Endothelial cell (in vitro differentiated cells): ENCODE measurements at regions not wholly inside any gene's neighbourhood (a gene's known extent, or its start where the extent isn't known, plus 50 kb on each side); places are given as distances from the start of the nearest gene placed in this dataset.
"Not testable (repeated sequence)": the region's sequence is repeated elsewhere in the genome, so short reads cannot be mapped to it uniquely, and the experiment has no call there.

Source experiments
- DNase-seq: peaks from one replicate; pipeline ENCODE4 v3.0.0; 2021; ENCODE audit warnings: low spot score
- H3K27ac Mint-ChIP-seq: one replicate; pipeline ENCODE4 v1.8.0; 2021; ENCODE audit warnings: mixed read lengths, inconsistent platforms; ENCODE audit not compliant: unreplicated experiment
- H3K27me3 Mint-ChIP-seq: one replicate; pipeline ENCODE4 v1.8.0; 2021; ENCODE audit warnings: mild to moderate bottlenecking, moderate library complexity, mixed read lengths, inconsistent platforms; ENCODE audit not compliant: unreplicated experiment
- H3K36me3 Mint-ChIP-seq: one replicate; pipeline ENCODE4 v1.8.0; 2021; ENCODE audit warnings: mild to moderate bottlenecking, low read depth, mixed read lengths, inconsistent platforms; ENCODE audit not compliant: unreplicated experiment
- H3K4me1 Mint-ChIP-seq: one replicate; pipeline ENCODE4 v1.8.0; 2021; ENCODE audit warnings: mild to moderate bottlenecking, mixed read lengths, inconsistent platforms; ENCODE audit not compliant: unreplicated experiment
- H3K4me3 Mint-ChIP-seq: one replicate; pipeline ENCODE4 v1.8.0; 2021; ENCODE audit warnings: mild to moderate bottlenecking, mixed read lengths, inconsistent platforms; ENCODE audit not compliant: unreplicated experiment
- H3K9me3 Mint-ChIP-seq: one replicate; pipeline ENCODE4 v1.8.0; 2021; ENCODE audit warnings: mixed read lengths, inconsistent platforms; ENCODE audit not compliant: unreplicated experiment
- CTCF ChIP-seq: fragments of 200-600 bp; sonication (generic); IDR thresholded peaks from one replicate; pipeline ENCODE4 v1.5.0; 2021; ENCODE audit warnings: antibody characterized with exemption; ENCODE audit not compliant: unreplicated experiment

GRCh38 chr11:14587258-14587657 lies 56.3 kb upstream of the PDE3B start:
- DNase-seq = no peak
- Mint-ChIP-seq H3K4me1 (peaks cover 9% of the 10 kb centered on the region), H3K36me3 (peaks cover 8% of the 10 kb centered on the region), H3K4me3 (no peak overlapping the region), H3K27me3 (peaks cover 3% of the 10 kb centered on the region), H3K9me3 (no peaks in the 10 kb centered on the region), H3K27ac (no peak overlapping the region)
- no peak for TF ChIP-seq CTCF

- Mint-ChIP-seq H3K4me1 (peaks cover 5% of the 10 kb centered on the region), H3K4me3 (no peak overlapping the region), H3K36me3 (peaks cover 8% of the 10 kb centered on the region), H3K27me3 (peaks cover 3% of the 10 kb centered on the region), H3K9me3 (no peaks in the 10 kb centered on the region), H3K27ac (no peak overlapping the region)
- no peak for DNase-seq
- no peak for TF ChIP-seq CTCF
Measured at GRCh38 chr11:14588681-14589080, 54.9 kb upstream of the PDE3B start.

GRCh38 chr11:14589421-14589820 lies 54.2 kb upstream of the PDE3B start:
- DNase-seq = no peak
- peaks cover 3% of the 10 kb centered on the region for H3K27me3 Mint-ChIP-seq
- no peaks in the 10 kb centered on the region for H3K9me3 Mint-ChIP-seq
- peaks cover 8% of the 10 kb centered on the region for H3K36me3 Mint-ChIP-seq
- H3K4me1 Mint-ChIP-seq = peaks cover 5% of the 10 kb centered on the region
- no peak overlapping the region for H3K27ac Mint-ChIP-seq
- no peak for TF ChIP-seq CTCF
- H3K4me3 Mint-ChIP-seq = no peak overlapping the region

- H3K4me3 Mint-ChIP-seq, H3K4me1 Mint-ChIP-seq, H3K27me3 Mint-ChIP-seq, H3K36me3 Mint-ChIP-seq, H3K9me3 Mint-ChIP-seq, DNase-seq, H3K27ac Mint-ChIP-seq: not testable (repeated sequence)
Measured at GRCh38 chr11:14591046-14591445, 52.6 kb upstream of the PDE3B start.

- DNase-seq = no peak
- Mint-ChIP-seq H3K27ac (no peak overlapping the region), H3K36me3 (peaks cover 8% of the 10 kb centered on the region), H3K27me3 (peaks cover 3% of the 10 kb centered on the region), H3K4me3 (no peak overlapping the region), H3K9me3 (no peaks in the 10 kb centered on the region), H3K4me1 (no peaks in the 10 kb centered on the region)
- TF ChIP-seq CTCF = no peak
Measured at GRCh38 chr11:14593671-14594070, 49.9 kb upstream of the PDE3B start.
